Duodenal mucosa (tissue), 2 donors: ENCODE measurements at regions not wholly inside any gene's neighbourhood (a gene's known extent, or its start where the extent isn't known, plus 50 kb on each side); places are given as distances from the start of the nearest gene placed in this dataset.
"Not testable (repeated sequence)": the region's sequence is repeated elsewhere in the genome, so short reads cannot be mapped to it uniquely, and the experiment has no call there.

ENCODE experiments used
- H3K27ac ChIP-seq: one replicate; pipeline ENCODE4 v1.7.0; 2013; ENCODE audit warnings: low read depth, low read length
- H3K27me3 ChIP-seq, 2 donors: one replicate each; pipeline ENCODE4 v1.7.0; 2013; ENCODE audit warnings: low read length in 2 of 2, control low read depth in 1 of 2; ENCODE audit not compliant: insufficient read depth in 2 of 2, control insufficient read depth in 1 of 2
- H3K36me3 ChIP-seq, 2 donors: one replicate each; pipeline ENCODE4 v1.7.0; 2013; ENCODE audit warnings: low read length in 2 of 2, control low read depth in 1 of 2; ENCODE audit not compliant: insufficient read depth in 2 of 2, control insufficient read depth in 1 of 2
- H3K4me1 ChIP-seq, 2 donors: one replicate each; pipeline ENCODE4 v1.7.0; 2013; ENCODE audit warnings: low read length in 2 of 2, control low read depth in 1 of 2; ENCODE audit not compliant: insufficient read depth in 2 of 2, control insufficient read depth in 1 of 2
- H3K4me3 ChIP-seq, 2 donors: one replicate each; pipeline ENCODE4 v1.7.0; 2013; ENCODE audit warnings: low read length in 2 of 2, low read depth in 1 of 2
- H3K9ac ChIP-seq, 2 donors: one replicate each; pipeline ENCODE4 v1.7.0; 2013; ENCODE audit warnings: low read length in 2 of 2, low read depth in 1 of 2
- H3K9me3 ChIP-seq, 2 donors: one replicate each; pipeline ENCODE4 v1.7.0; 2013; ENCODE audit warnings: low read length in 2 of 2, control low read depth in 1 of 2; ENCODE audit not compliant: control insufficient read depth in 1 of 2

- H3K4me3 ChIP-seq, H3K9me3 ChIP-seq, H3K9ac ChIP-seq, H3K36me3 ChIP-seq, H3K27ac ChIP-seq, H3K27me3 ChIP-seq, H3K4me1 ChIP-seq: not testable (repeated sequence)
Observed at GRCh38 chr17:30624180-30624579, 147.0 kb downstream of the GOSR1 start.

GRCh38 chr17:30609682-30610081 lies 132.5 kb downstream of the GOSR1 start:
- H3K9me3 ChIP-seq, H3K27ac ChIP-seq, H3K4me3 ChIP-seq, H3K36me3 ChIP-seq, H3K27me3 ChIP-seq, H3K9ac ChIP-seq, H3K4me1 ChIP-seq: not testable (repeated sequence)

GRCh38 chr17:30605523-30605922 lies 128.3 kb downstream of the GOSR1 start:
- H3K27ac ChIP-seq: no peak overlapping the region
- no peak overlapping the region for H3K4me3 ChIP-seq
- no peaks in the 10 kb centered on the region for H3K9me3 ChIP-seq
- no peaks in the 10 kb centered on the region for H3K36me3 ChIP-seq
- no peak overlapping the region for H3K9ac ChIP-seq
- H3K27me3 ChIP-seq: no peaks in the 10 kb centered on the region
- peaks cover 0 to 3% of the 10 kb centered on the region in 2 donors for H3K4me1 ChIP-seq

- Histone ChIP-seq H3K36me3 (no peaks in the 10 kb centered on the region), H3K4me3 (no peak overlapping the region), H3K27ac (no peak overlapping the region), H3K27me3 (no peaks in the 10 kb centered on the region), H3K4me1 (peaks cover 0 to 3% of the 10 kb centered on the region in 2 donors), H3K9ac (no peak overlapping the region), H3K9me3 (no peaks in the 10 kb centered on the region)
Observed at GRCh38 chr17:30605027-30605426, 127.8 kb downstream of the GOSR1 start.

- H3K9me3 ChIP-seq, H3K9ac ChIP-seq, H3K27ac ChIP-seq, H3K36me3 ChIP-seq, H3K4me1 ChIP-seq, H3K27me3 ChIP-seq: not testable (repeated sequence)
- peak overlapping the region in 1 of 2 donors; percentile 50 for H3K4me3 ChIP-seq
Observed at GRCh38 chr17:30602396-30602795, 125.2 kb downstream of the GOSR1 start.

- H3K9me3 ChIP-seq, H3K27ac ChIP-seq, H3K9ac ChIP-seq, H3K36me3 ChIP-seq, H3K4me1 ChIP-seq, H3K27me3 ChIP-seq: not testable (repeated sequence)
- peak overlapping the region in 1 of 2 donors; percentile 50 for H3K4me3 ChIP-seq
Observed at GRCh38 chr17:30601984-30602383, 124.8 kb downstream of the GOSR1 start.

- H3K27ac ChIP-seq: peak overlapping the region; percentile 91
- H3K9ac ChIP-seq: peak overlapping the region; percentile 59 to 85
- H3K4me1 ChIP-seq: peaks cover 0 to 3% of the 10 kb centered on the region in 2 donors
- H3K9me3 ChIP-seq: no peaks in the 10 kb centered on the region
- peak overlapping the region; percentile 87 to 95 for H3K4me3 ChIP-seq
- no peaks in the 10 kb centered on the region for H3K27me3 ChIP-seq
- no peaks in the 10 kb centered on the region for H3K36me3 ChIP-seq
Observed at GRCh38 chr17:30600830-30601494, 123.8 kb downstream of the GOSR1 start.

GRCh38 chr17:30600060-30600829 lies 123.0 kb downstream of the GOSR1 start:
- Histone ChIP-seq H3K9ac (peak overlapping the region; percentile 59 to 85), H3K4me1 (peaks cover 0 to 3% of the 10 kb centered on the region in 2 donors), H3K4me3 (peak overlapping the region; percentile 87 to 95), H3K9me3 (no peaks in the 10 kb centered on the region), H3K27me3 (no peaks in the 10 kb centered on the region), H3K27ac (peak overlapping the region; percentile 91), H3K36me3 (no peaks in the 10 kb centered on the region)

GRCh38 chr17:30599428-30600059 lies 122.3 kb downstream of the GOSR1 start:
- H3K4me3 ChIP-seq: peak overlapping the region; percentile 87 to 95
- H3K9ac ChIP-seq: peak overlapping the region; percentile 59 to 85
- no peaks in the 10 kb centered on the region for H3K36me3 ChIP-seq
- H3K27ac ChIP-seq: peak overlapping the region; percentile 91
- H3K9me3 ChIP-seq: no peaks in the 10 kb centered on the region
- no peaks in the 10 kb centered on the region for H3K27me3 ChIP-seq
- peaks cover 0 to 3% of the 10 kb centered on the region in 2 donors for H3K4me1 ChIP-seq

GRCh38 chr17:30597776-30598288 lies 120.6 kb downstream of the GOSR1 start:
- Histone ChIP-seq H3K27ac (no peak overlapping the region), H3K36me3 (no peaks in the 10 kb centered on the region), H3K4me3 (no peak overlapping the region), H3K27me3 (no peaks in the 10 kb centered on the region), H3K9ac (no peak overlapping the region), H3K4me1 (peaks cover 0 to 3% of the 10 kb centered on the region in 2 donors), H3K9me3 (no peaks in the 10 kb centered on the region)
